GM21360 (cell line): ENCODE measurements at regions not wholly inside any gene's neighbourhood (a gene's known extent, or its start where the extent isn't known, plus 50 kb on each side); places are given as distances from the start of the nearest gene placed in this dataset.

ENCODE experiments used
- ATAC-seq: cut with Tn5 transposase; IDR thresholded peaks from one replicate; pipeline ENCODE4 v1.9.1; 2021; ENCODE audit warnings: mild to moderate bottlenecking, moderate library complexity; ENCODE audit not compliant: unreplicated experiment

DNA sequence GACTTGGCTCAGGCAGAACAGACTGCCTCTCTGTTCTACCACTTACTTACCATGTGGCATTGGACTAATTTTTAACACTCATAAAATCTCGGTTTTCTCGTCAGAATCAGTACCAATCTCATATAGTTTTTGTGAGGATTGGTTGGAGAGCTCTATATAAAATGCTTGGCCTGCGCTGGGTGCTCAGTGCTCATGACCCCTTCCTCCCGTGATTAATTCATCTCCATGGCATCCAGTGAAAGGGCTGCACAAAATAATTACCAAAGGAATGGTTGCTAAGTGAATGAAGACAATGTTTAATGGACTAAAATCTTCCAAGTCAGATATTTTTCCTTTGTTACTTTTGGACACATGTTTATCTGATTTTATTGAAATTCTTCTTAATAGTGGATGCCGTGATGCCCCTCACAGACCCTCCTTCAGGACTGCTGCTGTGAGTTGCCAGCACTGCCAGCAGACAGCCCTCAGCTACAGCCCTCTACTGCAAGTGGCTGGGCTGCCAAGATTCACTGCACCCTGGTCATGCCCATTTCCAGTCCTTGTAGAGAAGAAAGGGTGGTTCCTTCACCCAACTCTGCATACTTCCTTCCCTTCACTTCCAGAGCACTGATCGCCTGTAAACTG, 436.5 kb downstream of the LMO4 start:
- no peak for ATAC-seq

DNA sequence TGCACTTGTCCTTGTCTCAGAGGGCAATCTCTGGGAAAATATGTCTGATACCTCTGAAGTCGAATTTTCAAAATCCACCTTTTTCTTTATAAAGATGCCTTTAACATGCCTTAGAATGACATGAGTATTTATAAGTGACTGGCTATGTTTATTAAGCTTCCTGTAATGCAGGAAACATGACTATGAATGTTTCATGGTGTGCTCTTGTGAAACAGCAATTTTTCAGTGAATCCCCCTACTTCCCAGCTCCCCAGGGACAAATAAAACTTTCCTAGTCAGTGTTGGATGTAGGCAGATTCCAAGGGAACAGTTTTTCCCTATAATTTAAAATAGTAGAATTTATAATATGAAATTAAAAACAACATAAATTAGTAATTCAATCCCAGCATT, 437.0 kb downstream of the LMO4 start:
- ATAC-seq: no peak

DNA sequence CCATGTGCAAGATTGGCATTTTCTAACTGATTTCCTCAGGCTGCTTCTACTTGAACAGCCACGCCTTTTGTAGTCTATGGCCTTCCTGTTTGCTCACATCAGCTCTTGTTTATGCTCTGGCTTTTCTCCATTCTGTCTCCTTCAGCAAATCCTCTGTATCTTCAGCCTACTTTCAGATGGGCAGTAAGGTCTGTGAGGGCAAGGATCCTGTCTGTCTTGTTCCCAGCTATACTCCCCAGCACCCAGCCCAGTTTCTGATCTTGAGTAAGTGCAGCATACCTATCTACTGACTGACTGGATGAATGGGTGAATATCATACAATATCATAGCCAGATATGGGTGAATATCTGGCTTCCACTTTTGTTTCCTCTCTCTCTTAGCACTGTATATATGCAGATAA, 438.1 kb downstream of the LMO4 start:
- ATAC-seq: no peak

GRCh38 chr1:87778896-87779295, 450.2 kb downstream of the LMO4 start:
- no peak for ATAC-seq

GRCh38 chr1:87781554-87781953, 452.9 kb downstream of the LMO4 start:
- ATAC-seq: no peak

DNA sequence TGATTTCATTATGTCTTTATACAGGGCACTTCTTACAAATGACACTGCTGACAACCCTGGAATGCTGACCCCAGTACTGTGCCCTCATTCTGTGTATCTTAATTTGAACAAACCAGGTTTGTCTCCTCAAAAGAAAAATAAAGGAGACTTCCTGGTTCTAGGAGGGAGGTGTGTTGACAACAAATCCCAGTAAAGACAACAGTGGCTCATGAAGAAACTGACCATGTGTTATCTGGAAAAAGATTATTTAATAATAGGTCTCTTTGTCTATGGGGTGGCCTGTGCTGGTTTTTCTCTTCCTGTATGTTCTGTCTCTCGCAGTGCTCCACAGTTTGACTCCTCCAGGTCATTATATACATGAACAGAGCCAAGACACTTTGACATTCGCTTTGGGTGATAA, 454.6 kb downstream of the LMO4 start:
- no peak for ATAC-seq

DNA sequence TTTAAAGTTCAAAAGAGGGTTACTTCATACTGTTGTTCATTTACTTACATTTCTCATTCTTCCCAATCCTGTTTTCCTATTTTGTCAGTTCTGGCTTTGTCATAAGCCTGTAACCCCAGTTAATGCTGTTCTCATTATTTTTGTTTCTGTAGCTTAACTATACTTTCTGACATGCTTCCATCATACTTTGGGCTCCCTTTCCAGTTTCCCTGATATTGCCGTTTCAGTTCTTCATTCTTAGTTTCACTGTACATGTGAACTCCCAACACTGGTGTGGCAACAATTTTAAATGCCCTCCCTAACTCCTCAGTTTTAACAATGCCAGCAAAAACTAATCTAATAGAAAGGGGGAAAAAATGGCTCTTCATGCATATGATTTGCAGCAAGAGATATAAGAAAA, 456.7 kb downstream of the LMO4 start:
- no peak for ATAC-seq

DNA sequence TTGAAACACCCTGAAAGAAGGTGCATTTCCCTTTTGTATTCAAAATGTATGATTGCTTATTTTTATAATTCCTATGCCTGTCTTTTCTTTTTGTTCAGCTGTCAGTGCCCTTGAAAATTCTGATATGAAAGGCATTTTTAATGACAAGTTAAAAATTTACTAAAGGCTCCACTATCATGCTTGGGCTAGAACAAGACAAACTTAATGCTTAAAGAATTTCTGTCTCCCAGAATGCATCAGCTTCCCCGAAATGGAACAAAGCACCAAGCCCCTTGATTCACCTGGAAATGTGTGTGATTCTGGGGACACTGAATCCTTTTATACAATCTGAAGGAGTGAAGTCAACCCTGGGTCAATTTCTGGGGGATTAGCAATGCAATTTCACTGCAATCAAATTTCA, 457.5 kb downstream of the LMO4 start:
- no peak for ATAC-seq

DNA sequence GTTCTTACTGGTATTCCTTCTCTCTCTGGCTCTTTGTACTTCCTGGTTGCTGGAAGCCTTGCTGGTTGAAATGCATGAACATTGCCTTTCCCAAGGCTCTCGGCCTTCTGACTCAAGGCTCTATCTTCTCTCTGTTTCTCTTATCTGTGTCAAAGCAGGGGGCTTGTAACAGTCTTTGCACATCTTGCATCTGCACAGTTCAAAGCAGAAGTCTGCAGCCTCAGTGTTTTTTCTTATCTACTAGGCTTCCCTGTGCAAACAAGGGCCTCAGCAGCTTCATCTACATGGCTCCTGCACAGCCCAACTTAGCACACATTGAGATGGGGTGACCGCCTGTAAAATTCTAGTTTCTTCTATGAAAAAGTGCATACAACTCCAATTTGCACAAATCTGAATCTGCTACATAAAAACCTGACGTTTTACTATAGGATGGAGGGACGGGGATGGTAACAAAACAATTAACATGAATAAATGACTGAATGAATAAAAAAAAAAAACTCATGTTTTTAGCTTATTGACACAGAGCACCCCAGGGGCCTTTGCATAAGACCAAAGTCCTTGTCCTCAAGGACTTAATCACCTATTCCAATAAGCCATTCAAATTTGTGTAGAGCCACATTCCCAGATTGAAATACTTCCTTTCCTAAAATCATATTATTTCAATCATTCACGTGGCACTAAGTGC, 458.3 kb downstream of the LMO4 start:
- ATAC-seq: no peak

DNA sequence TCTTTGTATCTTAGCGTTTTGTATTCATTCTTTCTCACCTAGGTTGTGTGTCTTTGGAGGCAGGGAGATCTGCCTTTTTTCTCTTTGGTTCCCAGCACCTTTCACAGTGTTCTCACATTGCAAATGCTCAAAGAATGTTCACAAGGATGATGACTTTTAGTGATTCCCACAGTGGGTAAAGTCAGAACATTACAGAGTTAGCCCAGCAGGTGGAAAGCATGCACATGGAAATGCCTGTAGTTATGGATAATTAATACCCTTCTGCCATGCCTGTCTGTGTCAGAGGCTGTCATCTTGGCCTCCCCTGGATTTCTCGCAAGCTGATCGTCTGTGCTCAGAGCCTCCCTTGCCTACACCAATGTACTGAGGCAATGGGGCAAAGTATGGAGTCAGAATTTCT, 458.9 kb downstream of the LMO4 start:
- no peak for ATAC-seq

GRCh38 chr1:87790756-87791155, 462.1 kb downstream of the LMO4 start:
- no peak for ATAC-seq

GRCh38 chr1:87791931-87792740, 463.5 kb downstream of the LMO4 start:
- ATAC-seq: no peak

DNA sequence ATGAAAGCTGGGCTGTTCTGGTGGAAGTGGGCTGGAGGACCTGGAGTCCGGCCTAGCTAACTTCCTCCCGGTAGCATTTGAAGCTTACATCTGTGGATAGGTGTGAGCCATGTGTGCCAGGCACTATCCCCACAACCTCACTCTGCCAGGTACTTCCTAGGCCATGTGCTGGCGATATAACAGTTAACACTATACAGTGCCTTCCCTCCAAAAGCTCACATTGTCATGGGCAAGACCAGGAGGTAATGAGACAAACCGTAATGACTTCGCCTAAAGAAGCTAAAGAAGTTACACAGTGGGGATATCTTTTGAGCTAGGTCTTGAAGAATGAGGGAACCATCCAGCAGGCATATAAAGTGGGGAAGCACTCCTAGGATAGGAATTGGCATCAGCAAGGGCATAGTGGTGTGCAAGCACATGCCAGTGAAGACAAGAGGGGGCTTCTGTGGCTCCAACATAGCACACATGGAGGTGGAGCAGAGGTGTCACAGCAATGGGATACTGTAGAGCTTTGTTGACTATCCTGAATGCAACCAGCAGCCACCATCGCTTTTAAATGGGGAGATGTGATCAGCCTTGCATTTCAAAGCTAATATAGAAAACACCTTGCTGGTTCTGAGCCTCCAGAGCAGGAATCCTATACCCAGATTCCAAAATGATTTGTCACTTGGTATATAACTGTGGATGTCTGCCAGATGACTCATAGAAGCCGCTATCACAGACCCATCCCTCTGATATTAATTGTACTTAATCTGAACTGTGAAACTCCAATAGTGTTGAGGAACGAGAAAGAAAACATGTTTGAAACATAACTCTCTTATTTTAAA, 466.3 kb downstream of the LMO4 start:
- no peak for ATAC-seq

DNA sequence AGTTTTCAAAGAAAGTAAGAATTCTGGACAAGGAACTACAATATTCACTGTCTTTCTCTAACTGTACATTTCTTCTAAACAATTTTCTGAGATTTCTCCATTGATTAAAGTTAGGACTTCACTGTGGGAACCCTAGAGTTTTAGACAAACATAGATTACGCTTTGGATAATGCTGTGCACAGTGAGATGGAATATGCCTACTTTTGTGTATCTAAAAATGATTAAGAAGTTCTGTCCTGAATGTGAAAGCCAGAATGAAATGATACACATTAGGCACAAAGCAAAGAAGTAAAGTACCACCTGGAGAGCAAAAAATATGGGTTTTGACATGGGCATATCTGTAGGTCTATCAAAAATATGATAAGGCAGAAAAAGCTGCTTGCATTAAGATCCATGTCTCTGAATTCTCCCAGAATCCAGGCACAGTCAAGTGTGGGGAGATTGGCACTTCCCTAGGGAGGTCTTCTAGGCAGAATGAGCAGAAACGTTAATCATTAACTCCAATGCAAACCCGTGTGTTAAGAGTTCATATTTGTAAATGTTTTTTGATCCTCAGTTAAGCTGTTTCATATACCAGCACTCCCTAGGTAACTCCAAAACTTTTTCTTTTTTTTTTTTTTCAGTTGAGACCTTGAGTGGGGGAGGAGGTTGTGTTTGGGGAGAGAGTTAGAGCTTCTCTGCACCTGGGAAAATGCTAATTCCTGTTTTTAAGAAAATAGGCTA, 467.1 kb downstream of the LMO4 start:
- no peak for ATAC-seq

DNA sequence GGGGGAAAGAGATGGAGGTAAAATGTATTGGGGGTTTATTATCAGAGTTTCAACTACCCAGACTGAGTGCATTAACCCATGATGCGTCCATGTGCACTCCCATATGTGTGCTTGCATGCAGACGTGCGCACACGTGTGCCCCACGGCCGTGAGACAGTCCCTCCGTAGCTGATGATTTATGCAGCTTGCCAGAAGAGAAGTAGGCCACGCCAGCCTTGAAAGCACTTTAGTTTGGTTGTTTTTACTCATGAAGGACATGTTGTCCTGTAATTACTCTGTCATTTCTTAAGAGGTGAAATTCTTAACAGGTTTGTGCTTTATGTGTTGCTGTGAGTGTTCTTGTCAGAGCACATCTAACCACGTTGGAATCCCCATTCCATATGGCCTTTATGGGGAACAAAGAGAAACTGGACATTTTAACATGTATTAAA, 467.8 kb downstream of the LMO4 start:
- no peak for ATAC-seq

- ATAC-seq: no peak
Measured at GRCh38 chr1:87799451-87799850, 470.8 kb downstream of the LMO4 start.

DNA sequence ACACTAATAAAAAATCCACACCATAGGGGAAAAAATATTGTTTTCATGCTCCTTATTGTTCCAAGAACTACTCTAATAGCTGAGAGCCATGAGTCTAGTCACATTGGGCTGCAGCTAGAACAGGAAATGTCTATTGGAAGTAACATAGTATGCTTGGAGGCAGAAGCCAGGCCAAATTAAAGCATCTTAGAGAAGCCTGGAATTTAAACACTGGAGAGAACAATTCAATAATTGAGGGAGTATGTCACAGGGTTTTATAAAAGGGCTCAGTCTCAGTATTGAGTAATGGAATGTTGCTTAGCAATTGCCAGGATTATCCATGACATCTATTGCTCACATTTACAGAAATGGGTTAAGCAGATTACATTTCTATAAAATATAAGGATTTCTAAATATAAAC, 471.3 kb downstream of the LMO4 start:
- no peak for ATAC-seq

DNA sequence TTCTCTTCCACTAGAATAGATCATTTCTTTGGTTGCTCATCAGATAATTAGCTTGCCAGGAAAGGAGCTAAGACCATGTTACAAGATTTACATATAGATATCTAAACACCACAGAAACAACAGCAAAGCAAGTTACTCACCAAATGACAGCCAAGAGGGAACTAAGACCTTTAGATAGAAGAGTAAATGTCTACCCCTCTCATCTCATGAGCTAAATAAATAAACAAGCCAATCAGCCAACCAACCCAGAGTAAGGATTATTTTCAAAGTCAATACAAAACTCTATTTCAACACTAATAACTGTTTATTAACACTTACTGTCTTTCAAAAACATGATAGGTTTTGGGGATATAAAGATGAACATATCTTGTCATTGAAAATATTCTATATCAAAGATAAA, 474.7 kb downstream of the LMO4 start:
- ATAC-seq: no peak

DNA sequence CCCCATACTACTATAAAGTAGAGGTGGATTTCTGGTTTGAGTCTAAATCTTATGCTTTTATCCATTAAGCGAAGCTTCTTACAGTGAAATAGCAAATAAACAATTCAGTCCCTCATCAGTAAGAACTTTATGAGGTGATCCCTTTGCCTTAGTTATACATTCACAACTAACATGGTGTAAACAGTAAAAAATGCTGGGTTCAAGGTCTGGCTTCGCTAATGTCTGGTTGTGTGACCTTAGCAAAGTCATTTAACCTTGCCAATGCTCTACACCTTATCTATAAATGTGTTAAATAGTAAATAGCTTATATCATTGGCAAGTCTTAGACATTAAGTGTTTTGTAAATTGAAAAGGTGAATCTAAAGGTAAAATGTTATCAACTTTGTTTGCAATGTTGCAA, 475.4 kb downstream of the LMO4 start:
- no peak for ATAC-seq

GRCh38 chr1:87805666-87806378, 477.1 kb downstream of the LMO4 start:
- ATAC-seq: no peak
